ENCODE measurements at regions not wholly inside any gene's neighbourhood (a gene's known extent, or its start where the extent isn't known, plus 50 kb on each side); places are given as distances from the start of the nearest gene placed in this dataset.

DNA sequence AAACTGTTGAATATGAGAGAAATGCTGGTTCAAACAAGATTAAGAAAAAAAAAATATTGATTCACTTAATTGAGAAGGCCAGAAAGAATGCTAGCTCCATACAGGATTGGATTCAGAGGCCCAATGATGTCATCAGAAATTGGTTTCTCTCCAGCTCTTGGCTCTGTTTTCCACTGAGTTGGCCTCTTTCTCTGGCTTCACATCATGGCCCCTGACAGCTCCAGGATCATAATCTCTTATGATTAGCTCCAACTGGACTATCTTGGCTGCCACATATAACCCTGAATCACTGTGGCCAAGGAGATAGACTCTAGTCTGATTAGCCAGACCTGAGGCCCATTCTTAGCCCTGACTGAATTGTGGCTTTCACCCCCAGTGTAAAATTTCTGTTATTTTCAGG lies 244.7 kb upstream of the GRAMD2B start:
- Histone ChIP-seq H3K9me3 (no peaks in the 10 kb centered on the region), H3K27me3 (replicated peaks; ENCODE audit: control insufficient read depth, insufficient read depth, low read length) (no peaks in the 10 kb centered on the region), H3K4me3 (ENCODE audit: low read depth, low read length) (no peak overlapping the region), H3K36me3 (ENCODE audit: control insufficient read depth, insufficient read depth, low read length) (no peaks in the 10 kb centered on the region), H3K4me1 (no peaks in the 10 kb centered on the region)
- no peak for DNase-seq
- no peak overlapping the region for H3K27ac Mint-ChIP-seq (ENCODE audit: unreplicated experiment)
- no peaks in the 10 kb centered on the region for H3K36me3 Mint-ChIP-seq (ENCODE audit: insufficient read depth, unreplicated experiment)
- no peaks in the 10 kb centered on the region for H3K4me1 Mint-ChIP-seq (ENCODE audit: low read depth, unreplicated experiment)
- CTCF ChIA-PET = no interaction called here
- peaks cover 7% of the 10 kb centered on the region for H3K27me3 Mint-ChIP-seq (ENCODE audit: insufficient read depth, unreplicated experiment)
- BruUV-seq (replicated peaks) = no TSS peak
- H3K4me3 Mint-ChIP-seq (ENCODE audit: unreplicated experiment) = no peak overlapping the region
- intact Hi-C loops (cut with micrococcal nuclease; ENCODE audit: unreplicated experiment) = no loop called here
- TF ChIP-seq, protein P1, sequence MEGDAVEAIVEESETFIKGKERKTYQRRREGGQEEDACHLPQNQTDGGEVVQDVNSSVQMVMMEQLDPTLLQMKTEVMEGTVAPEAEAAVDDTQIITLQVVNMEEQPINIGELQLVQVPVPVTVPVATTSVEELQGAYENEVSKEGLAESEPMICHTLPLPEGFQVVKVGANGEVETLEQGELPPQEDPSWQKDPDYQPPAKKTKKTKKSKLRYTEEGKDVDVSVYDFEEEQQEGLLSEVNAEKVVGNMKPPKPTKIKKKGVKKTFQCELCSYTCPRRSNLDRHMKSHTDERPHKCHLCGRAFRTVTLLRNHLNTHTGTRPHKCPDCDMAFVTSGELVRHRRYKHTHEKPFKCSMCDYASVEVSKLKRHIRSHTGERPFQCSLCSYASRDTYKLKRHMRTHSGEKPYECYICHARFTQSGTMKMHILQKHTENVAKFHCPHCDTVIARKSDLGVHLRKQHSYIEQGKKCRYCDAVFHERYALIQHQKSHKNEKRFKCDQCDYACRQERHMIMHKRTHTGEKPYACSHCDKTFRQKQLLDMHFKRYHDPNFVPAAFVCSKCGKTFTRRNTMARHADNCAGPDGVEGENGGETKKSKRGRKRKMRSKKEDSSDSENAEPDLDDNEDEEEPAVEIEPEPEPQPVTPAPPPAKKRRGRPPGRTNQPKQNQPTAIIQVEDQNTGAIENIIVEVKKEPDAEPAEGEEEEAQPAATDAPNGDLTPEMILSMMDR (IDR thresholded peaks at IDR 0.05; ENCODE audit: insufficient read depth in 1 of 2, low read depth in 1 of 2, low read length in 1 of 2, severe bottlenecking in 1 of 2, unreplicated experiment in 1 of 2) = no peak
- POLR2A ChIA-PET = no interaction called here
- peaks cover 24% of the 10 kb centered on the region for H3K9me3 Mint-ChIP-seq (ENCODE audit: unreplicated experiment)

DNA sequence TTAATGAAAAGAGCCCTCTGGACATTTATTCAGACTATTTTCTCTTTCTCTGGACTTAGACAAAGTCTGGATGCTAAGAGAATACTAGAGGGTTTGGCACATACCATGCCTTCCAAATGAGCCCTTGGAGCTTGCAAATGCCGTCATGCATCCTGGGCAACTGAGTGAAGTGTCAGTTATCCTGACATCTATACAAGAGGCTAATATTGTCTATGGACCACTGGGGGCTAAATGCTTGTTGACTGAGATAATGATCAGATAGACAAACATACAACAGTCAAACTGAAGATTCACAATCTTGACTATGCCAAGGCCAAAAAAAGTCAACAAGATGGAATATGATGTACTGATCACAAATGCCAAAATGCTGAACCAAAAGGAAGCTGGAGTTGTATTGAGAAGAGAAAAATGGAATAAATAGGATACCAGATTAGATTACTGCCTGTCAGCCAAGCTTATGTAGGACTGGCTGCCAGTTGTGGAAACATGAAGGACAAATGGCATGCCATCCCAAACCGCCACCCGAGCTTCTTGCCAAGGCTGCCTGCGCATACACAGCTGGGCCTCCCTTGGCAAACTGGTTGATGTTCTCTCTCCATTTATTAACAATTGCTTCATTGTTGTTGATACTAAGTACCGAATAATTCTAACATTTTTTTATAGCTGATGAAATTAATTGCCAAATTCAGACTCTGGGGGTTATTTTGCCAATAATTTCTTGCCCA lies 240.1 kb upstream of the GRAMD2B start:
- Mint-ChIP-seq H3K4me3 (ENCODE audit: unreplicated experiment) (no peak overlapping the region), H3K27me3 (ENCODE audit: insufficient read depth, unreplicated experiment) (peaks cover 7% of the 10 kb centered on the region), H3K9me3 (ENCODE audit: unreplicated experiment) (peaks cover 8% of the 10 kb centered on the region), H3K27ac (ENCODE audit: unreplicated experiment) (no peak overlapping the region), H3K4me1 (ENCODE audit: low read depth, unreplicated experiment) (no peaks in the 10 kb centered on the region), H3K36me3 (ENCODE audit: insufficient read depth, unreplicated experiment) (no peaks in the 10 kb centered on the region)
- Histone ChIP-seq H3K36me3 (ENCODE audit: control insufficient read depth, insufficient read depth, low read length) (no peaks in the 10 kb centered on the region), H3K27me3 (replicated peaks; ENCODE audit: control insufficient read depth, insufficient read depth, low read length) (no peaks in the 10 kb centered on the region), H3K9me3 (no peaks in the 10 kb centered on the region), H3K4me3 (ENCODE audit: low read depth, low read length) (no peak overlapping the region), H3K4me1 (no peaks in the 10 kb centered on the region)
- intact Hi-C loops (cut with micrococcal nuclease; ENCODE audit: unreplicated experiment) = no loop called here
- TF ChIP-seq, protein P1 (IDR thresholded peaks at IDR 0.05; ENCODE audit: insufficient read depth in 1 of 2, low read depth in 1 of 2, low read length in 1 of 2, severe bottlenecking in 1 of 2, unreplicated experiment in 1 of 2) = no peak
- ChIA-PET CTCF (no interaction called here), POLR2A (no interaction called here)
- BruUV-seq (replicated peaks) = no TSS peak
- DNase-seq = no peak

DNA sequence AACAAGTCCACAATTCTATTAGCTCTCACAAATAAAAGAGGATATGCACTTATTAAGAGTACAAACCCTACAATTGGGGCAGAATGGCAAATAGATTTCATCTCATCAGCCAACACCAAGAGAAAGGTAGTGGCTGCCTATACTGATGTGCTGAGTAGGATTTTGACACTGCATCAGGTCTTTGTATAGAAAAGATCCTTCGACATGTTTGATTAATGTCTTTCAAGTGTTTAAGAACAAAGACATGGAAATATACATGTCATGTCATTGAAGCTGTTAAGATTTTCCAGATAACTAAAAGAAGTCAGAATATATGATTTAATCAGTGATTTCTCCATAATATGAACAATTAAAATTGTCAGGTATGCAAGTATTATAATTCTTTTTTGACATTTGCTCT lies 238.7 kb upstream of the GRAMD2B start:
- H3K9me3 Mint-ChIP-seq (ENCODE audit: unreplicated experiment) = peaks cover 8% of the 10 kb centered on the region
- Histone ChIP-seq H3K9me3 (no peaks in the 10 kb centered on the region), H3K4me3 (ENCODE audit: low read depth, low read length) (no peak overlapping the region), H3K27me3 (replicated peaks; ENCODE audit: control insufficient read depth, insufficient read depth, low read length) (no peaks in the 10 kb centered on the region), H3K4me1 (no peaks in the 10 kb centered on the region), H3K36me3 (ENCODE audit: control insufficient read depth, insufficient read depth, low read length) (no peaks in the 10 kb centered on the region)
- no peaks in the 10 kb centered on the region for H3K36me3 Mint-ChIP-seq (ENCODE audit: insufficient read depth, unreplicated experiment)
- peaks cover 7% of the 10 kb centered on the region for H3K27me3 Mint-ChIP-seq (ENCODE audit: insufficient read depth, unreplicated experiment)
- no TSS peak for BruUV-seq (replicated peaks)
- TF ChIP-seq, protein P1 (IDR thresholded peaks at IDR 0.05; ENCODE audit: insufficient read depth in 1 of 2, low read depth in 1 of 2, low read length in 1 of 2, severe bottlenecking in 1 of 2, unreplicated experiment in 1 of 2) = no peak
- no peaks in the 10 kb centered on the region for H3K4me1 Mint-ChIP-seq (ENCODE audit: low read depth, unreplicated experiment)
- ChIA-PET POLR2A (no interaction called here), CTCF (no interaction called here)
- intact Hi-C loops (cut with micrococcal nuclease; ENCODE audit: unreplicated experiment) = no loop called here
- H3K27ac Mint-ChIP-seq (ENCODE audit: unreplicated experiment) = no peak overlapping the region
- H3K4me3 Mint-ChIP-seq (ENCODE audit: unreplicated experiment) = no peak overlapping the region
- DNase-seq = no peak
